ENCODE measurements at regions not wholly inside any gene's neighbourhood (a gene's known extent, or its start where the extent isn't known, plus 50 kb on each side); places are given as distances from the start of the nearest gene placed in this dataset.
"Not testable (repeated sequence)": the region's sequence is repeated elsewhere in the genome, so short reads cannot be mapped to it uniquely, and the experiment has no call there.

DNA sequence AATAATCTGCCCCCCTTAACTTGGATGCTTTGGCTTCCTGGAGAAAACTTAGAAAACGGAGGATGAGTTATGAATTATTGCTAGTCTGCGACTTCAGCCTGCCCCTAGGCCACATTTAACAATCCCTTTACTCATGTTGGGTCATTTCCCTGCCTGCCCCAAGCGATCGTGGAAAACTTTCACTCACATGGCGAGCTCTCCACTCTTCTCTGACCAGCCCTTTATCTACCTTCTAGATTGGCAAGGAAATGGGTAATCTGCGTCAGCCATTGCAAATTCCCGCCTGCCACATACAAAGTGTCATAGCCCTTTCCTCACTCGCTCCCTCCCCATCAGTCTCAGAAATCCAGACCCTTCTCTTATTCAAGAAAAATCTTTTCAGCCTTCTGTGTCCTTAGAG is 154.3 kb upstream of the IRS2 start:
- Histone ChIP-seq H3K18ac (ENCODE audit: low read length) (no peak overlapping the region), H3K56ac (ENCODE audit: low read length) (no peak overlapping the region), H3K79me2 (ENCODE audit: control insufficient read depth, insufficient read depth, low read length) (no peaks in the 10 kb centered on the region), H3K23ac (ENCODE audit: low read length) (no peak overlapping the region), H2BK120ac (ENCODE audit: low read depth, low read length) (no peak overlapping the region), H2BK5ac (ENCODE audit: low read length) (no peak overlapping the region), H4K8ac (ENCODE audit: low read depth, low read length) (no peak overlapping the region), H2AK5ac (ENCODE audit: low read length) (no peak overlapping the region), H3K4me2 (ENCODE audit: low read length) (no peak overlapping the region), H3K79me1 (ENCODE audit: low read length) (no peaks in the 10 kb centered on the region), H3K9ac (ENCODE audit: low read length) (no peak overlapping the region), H3K4me1 (ENCODE audit: control insufficient read depth, low read depth, low read length) (no peaks in the 10 kb centered on the region), H3K4ac (ENCODE audit: low read depth, low read length) (no peak overlapping the region), H3K27me3 (ENCODE audit: insufficient read depth, low read length, poor library complexity) (no peaks in the 10 kb centered on the region), H3K36me3 (ENCODE audit: control insufficient read depth, insufficient read depth, low read length) (no peaks in the 10 kb centered on the region), H4K5ac (ENCODE audit: low read length) (no peak overlapping the region), H2BK15ac (replicated peaks; ENCODE audit: low read depth) (no peak overlapping the region), H3K27ac (ENCODE audit: low read depth, low read length) (no peak overlapping the region), H3K4me3 (ENCODE audit: low read length) (no peak overlapping the region)
- DNase-seq, result no peak
- whole genome bisulfite sequencing (ENCODE audit: extremely low coverage, insufficient coverage, low lambda C conversion rate), result no CpG with 5 or more reads among the region's 8 CpGs

DNA sequence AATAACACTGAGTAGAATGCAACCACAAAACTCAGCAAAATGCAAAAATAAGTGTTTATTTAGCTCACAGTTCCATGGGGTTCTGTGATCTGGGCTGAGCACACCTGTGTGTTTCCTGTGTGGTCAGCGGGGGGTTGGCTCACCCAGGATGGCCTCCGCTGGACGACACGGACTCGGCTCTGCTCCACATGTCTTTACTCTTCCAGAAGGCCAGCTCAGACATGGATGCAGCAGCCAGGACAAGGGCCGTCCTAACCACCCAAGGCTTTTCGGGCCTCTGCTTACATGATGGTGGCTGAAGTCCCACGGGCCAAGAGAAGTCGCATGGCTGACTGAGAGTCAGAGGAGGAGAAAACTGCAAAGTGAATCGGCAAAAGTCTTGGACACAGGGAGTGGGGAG is 153.5 kb upstream of the IRS2 start:
- Histone ChIP-seq H3K4me2 (ENCODE audit: low read length) (no peak overlapping the region), H4K8ac (ENCODE audit: low read depth, low read length) (no peak overlapping the region), H3K79me1 (ENCODE audit: low read length) (no peaks in the 10 kb centered on the region), H3K56ac (ENCODE audit: low read length) (no peak overlapping the region), H2BK120ac (ENCODE audit: low read depth, low read length) (no peak overlapping the region), H3K9ac (ENCODE audit: low read length) (no peak overlapping the region), H3K23ac (ENCODE audit: low read length) (no peak overlapping the region), H3K4me1 (ENCODE audit: control insufficient read depth, low read depth, low read length) (no peaks in the 10 kb centered on the region), H3K4ac (ENCODE audit: low read depth, low read length) (no peak overlapping the region), H3K27me3 (ENCODE audit: insufficient read depth, low read length, poor library complexity) (no peaks in the 10 kb centered on the region), H2BK5ac (ENCODE audit: low read length) (no peak overlapping the region), H3K27ac (ENCODE audit: low read depth, low read length) (no peak overlapping the region), H2AK5ac (ENCODE audit: low read length) (no peak overlapping the region), H4K5ac (ENCODE audit: low read length) (no peak overlapping the region), H3K4me3 (ENCODE audit: low read length) (no peak overlapping the region), H3K79me2 (ENCODE audit: control insufficient read depth, insufficient read depth, low read length) (no peaks in the 10 kb centered on the region), H2BK15ac (replicated peaks; ENCODE audit: low read depth) (no peak overlapping the region), H3K36me3 (ENCODE audit: control insufficient read depth, insufficient read depth, low read length) (no peaks in the 10 kb centered on the region), H3K18ac (ENCODE audit: low read length) (no peak overlapping the region)
- WGBS (ENCODE audit: extremely low coverage, insufficient coverage, low lambda C conversion rate), result no CpG with 5 or more reads among the region's 10 CpGs
- no peak for DNase-seq

DNA sequence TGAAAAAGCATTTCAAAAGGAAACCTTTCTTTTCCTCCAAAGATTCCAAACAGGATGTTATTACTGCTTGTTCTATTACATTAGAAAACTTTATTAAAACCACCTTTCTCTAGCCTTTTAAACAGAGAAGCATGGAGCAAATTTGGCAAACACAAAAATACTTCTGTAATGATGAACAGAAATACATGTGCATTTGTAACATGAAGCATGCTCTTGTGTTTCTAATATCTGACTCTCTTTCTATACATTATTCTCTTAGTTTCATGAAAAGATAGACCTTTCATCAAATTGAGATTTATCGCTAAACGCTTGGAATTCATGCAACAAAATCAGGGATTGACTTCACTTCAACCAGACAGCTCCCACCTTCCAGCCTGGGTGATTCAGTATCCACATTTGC is 152.8 kb upstream of the IRS2 start:
- Histone ChIP-seq H3K36me3 (ENCODE audit: control insufficient read depth, insufficient read depth, low read length) (no peaks in the 10 kb centered on the region), H3K4me1 (ENCODE audit: control insufficient read depth, low read depth, low read length) (no peaks in the 10 kb centered on the region), H4K8ac (ENCODE audit: low read depth, low read length) (no peak overlapping the region), H3K4me2 (ENCODE audit: low read length) (no peak overlapping the region), H3K4ac (ENCODE audit: low read depth, low read length) (no peak overlapping the region), H3K79me2 (ENCODE audit: control insufficient read depth, insufficient read depth, low read length) (no peaks in the 10 kb centered on the region), H3K56ac (ENCODE audit: low read length) (no peak overlapping the region), H3K23ac (ENCODE audit: low read length) (no peak overlapping the region), H3K4me3 (ENCODE audit: low read length) (no peak overlapping the region), H3K9ac (ENCODE audit: low read length) (no peak overlapping the region), H3K27ac (ENCODE audit: low read depth, low read length) (no peak overlapping the region), H2AK5ac (ENCODE audit: low read length) (no peak overlapping the region), H3K27me3 (ENCODE audit: insufficient read depth, low read length, poor library complexity) (no peaks in the 10 kb centered on the region), H3K18ac (ENCODE audit: low read length) (no peak overlapping the region), H2BK120ac (ENCODE audit: low read depth, low read length) (no peak overlapping the region), H3K79me1 (ENCODE audit: low read length) (no peaks in the 10 kb centered on the region), H2BK5ac (ENCODE audit: low read length) (no peak overlapping the region), H2BK15ac (replicated peaks; ENCODE audit: low read depth) (no peak overlapping the region), H4K5ac (ENCODE audit: low read length) (no peak overlapping the region)
- no CpG with 5 or more reads among the region's 2 CpGs for WGBS (ENCODE audit: extremely low coverage, insufficient coverage, low lambda C conversion rate)
- no peak for DNase-seq

DNA sequence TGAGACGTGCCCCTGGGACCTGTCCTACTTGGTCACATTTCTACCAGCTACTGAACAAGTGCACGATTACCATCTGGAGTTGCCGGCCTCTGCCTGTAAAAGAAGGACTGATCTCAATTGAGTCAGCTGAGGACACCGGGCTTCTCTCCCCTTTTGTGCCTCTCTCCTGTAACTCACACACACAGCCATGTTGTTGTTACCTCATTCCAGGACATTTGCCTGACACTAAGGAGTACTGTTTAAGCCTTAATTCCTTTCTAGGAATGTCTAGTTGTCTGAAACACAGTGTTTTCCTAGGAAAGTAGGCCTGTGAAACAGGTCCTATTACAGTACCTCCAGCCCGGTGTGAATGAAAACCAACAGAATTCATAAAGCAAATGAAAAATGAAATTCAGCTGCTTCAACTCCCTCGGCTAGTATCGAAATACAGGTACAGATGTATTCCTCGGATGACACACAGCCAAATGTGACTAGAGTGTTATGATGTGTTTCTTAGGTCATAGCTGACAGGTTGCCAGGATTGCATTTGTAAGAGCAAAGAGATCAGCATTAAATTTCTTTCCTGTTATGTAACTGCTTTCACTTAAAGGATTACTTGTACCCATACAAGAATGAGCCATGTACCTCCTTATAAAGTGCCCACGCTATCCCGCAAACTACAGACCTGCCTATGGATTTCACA is 152.0 kb upstream of the IRS2 start:
- no CpG with 5 or more reads among the region's 10 CpGs for WGBS (ENCODE audit: extremely low coverage, insufficient coverage, low lambda C conversion rate)
- no peaks in the 10 kb centered on the region for H3K36me3 ChIP-seq (ENCODE audit: control insufficient read depth, insufficient read depth, low read length)
- no peaks in the 10 kb centered on the region for H3K4me1 ChIP-seq (ENCODE audit: control insufficient read depth, low read depth, low read length)
- no peak overlapping the region for H3K4ac ChIP-seq (ENCODE audit: low read depth, low read length)
- no peak overlapping the region for H2BK15ac ChIP-seq (replicated peaks; ENCODE audit: low read depth)
- no peak for DNase-seq
- no peaks in the 10 kb centered on the region for H3K27me3 ChIP-seq (ENCODE audit: insufficient read depth, low read length, poor library complexity)
- no peak overlapping the region for H2BK120ac ChIP-seq (ENCODE audit: low read depth, low read length)
- H2AK5ac ChIP-seq (ENCODE audit: low read length), result no peak overlapping the region
- no peak overlapping the region for H2BK5ac ChIP-seq (ENCODE audit: low read length)
- H3K56ac ChIP-seq (ENCODE audit: low read length), result no peak overlapping the region
- no peaks in the 10 kb centered on the region for H3K79me1 ChIP-seq (ENCODE audit: low read length)
- no peak overlapping the region for H3K9ac ChIP-seq (ENCODE audit: low read length)
- H3K18ac ChIP-seq (ENCODE audit: low read length), result no peak overlapping the region
- H4K5ac ChIP-seq (ENCODE audit: low read length), result no peak overlapping the region
- H4K8ac ChIP-seq (ENCODE audit: low read depth, low read length), result no peak overlapping the region
- no peak overlapping the region for H3K27ac ChIP-seq (ENCODE audit: low read depth, low read length)
- H3K4me3 ChIP-seq (ENCODE audit: low read length), result no peak overlapping the region
- H3K23ac ChIP-seq (ENCODE audit: low read length), result no peak overlapping the region
- H3K4me2 ChIP-seq (ENCODE audit: low read length), result no peak overlapping the region
- H3K79me2 ChIP-seq (ENCODE audit: control insufficient read depth, insufficient read depth, low read length), result no peaks in the 10 kb centered on the region

DNA sequence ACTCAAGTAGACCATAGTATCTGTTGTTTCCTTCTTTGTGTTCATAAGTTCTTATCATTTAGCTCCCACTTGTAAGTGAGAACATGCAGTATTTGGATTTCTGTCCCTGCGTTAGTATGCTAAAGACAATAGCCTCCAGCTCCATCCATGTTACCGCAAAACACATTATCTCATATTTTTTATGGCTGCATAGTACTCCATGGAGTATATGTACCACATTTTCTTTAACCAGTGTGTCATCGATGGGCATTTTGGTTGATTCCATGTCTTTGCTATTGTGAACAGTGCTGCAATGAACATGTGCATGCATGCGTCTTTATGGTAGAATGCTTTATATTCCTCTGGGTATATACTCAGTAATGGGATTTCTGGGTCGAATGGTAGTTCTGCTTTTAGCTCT is 148.1 kb upstream of the IRS2 start:
- H3K9ac ChIP-seq (ENCODE audit: low read length); H2BK120ac ChIP-seq (ENCODE audit: low read depth, low read length); H3K79me1 ChIP-seq (ENCODE audit: low read length); H3K79me2 ChIP-seq (ENCODE audit: control insufficient read depth, insufficient read depth, low read length); H3K23ac ChIP-seq (ENCODE audit: low read length); H3K27ac ChIP-seq (ENCODE audit: low read depth, low read length); H3K4me1 ChIP-seq (ENCODE audit: control insufficient read depth, low read depth, low read length); DNase-seq; H4K5ac ChIP-seq (ENCODE audit: low read length); H2AK5ac ChIP-seq (ENCODE audit: low read length); H3K4me3 ChIP-seq (ENCODE audit: low read length); H4K8ac ChIP-seq (ENCODE audit: low read depth, low read length); H2BK5ac ChIP-seq (ENCODE audit: low read length); H3K18ac ChIP-seq (ENCODE audit: low read length); H3K27me3 ChIP-seq (ENCODE audit: insufficient read depth, low read length, poor library complexity); H3K36me3 ChIP-seq (ENCODE audit: control insufficient read depth, insufficient read depth, low read length); H3K4ac ChIP-seq (ENCODE audit: low read depth, low read length); H3K4me2 ChIP-seq (ENCODE audit: low read length); H2BK15ac ChIP-seq (replicated peaks; ENCODE audit: low read depth); H3K56ac ChIP-seq (ENCODE audit: low read length): not testable (repeated sequence)
- WGBS (ENCODE audit: extremely low coverage, insufficient coverage, low lambda C conversion rate), result no CpG with 5 or more reads among the region's 5 CpGs

DNA sequence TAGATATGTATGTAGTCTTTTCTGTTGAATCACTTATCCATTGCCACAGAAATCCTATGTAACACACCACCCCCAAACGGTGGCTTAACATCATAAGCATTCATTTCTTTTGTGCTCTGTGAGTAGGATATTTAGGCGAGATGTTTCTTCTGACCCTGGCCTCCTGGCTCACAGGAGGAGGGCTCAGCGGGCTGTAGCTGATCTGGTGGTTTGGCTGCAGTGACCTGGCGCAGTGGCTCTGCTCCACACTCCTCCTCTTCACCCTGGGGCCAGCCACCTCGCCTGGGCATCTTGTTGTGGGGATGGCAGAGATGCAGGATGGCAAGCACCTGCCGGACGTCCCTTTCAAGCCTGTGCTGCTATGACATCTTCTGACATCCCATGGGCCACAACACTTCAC is 147.1 kb upstream of the IRS2 start:
- no peak overlapping the region for H2BK120ac ChIP-seq (ENCODE audit: low read depth, low read length)
- no peak overlapping the region for H3K4me3 ChIP-seq (ENCODE audit: low read length)
- no peaks in the 10 kb centered on the region for H3K79me1 ChIP-seq (ENCODE audit: low read length)
- H3K4ac ChIP-seq (ENCODE audit: low read depth, low read length), result no peak overlapping the region
- H3K4me2 ChIP-seq (ENCODE audit: low read length), result no peak overlapping the region
- no peak overlapping the region for H2AK5ac ChIP-seq (ENCODE audit: low read length)
- H3K36me3 ChIP-seq (ENCODE audit: control insufficient read depth, insufficient read depth, low read length), result no peaks in the 10 kb centered on the region
- no peaks in the 10 kb centered on the region for H3K27me3 ChIP-seq (ENCODE audit: insufficient read depth, low read length, poor library complexity)
- no peak overlapping the region for H3K56ac ChIP-seq (ENCODE audit: low read length)
- H3K4me1 ChIP-seq (ENCODE audit: control insufficient read depth, low read depth, low read length), result no peaks in the 10 kb centered on the region
- no peak overlapping the region for H4K5ac ChIP-seq (ENCODE audit: low read length)
- no peak overlapping the region for H3K18ac ChIP-seq (ENCODE audit: low read length)
- H3K27ac ChIP-seq (ENCODE audit: low read depth, low read length), result no peak overlapping the region
- H3K9ac ChIP-seq (ENCODE audit: low read length), result no peak overlapping the region
- no peak for DNase-seq
- no peak overlapping the region for H4K8ac ChIP-seq (ENCODE audit: low read depth, low read length)
- no peak overlapping the region for H3K23ac ChIP-seq (ENCODE audit: low read length)
- H3K79me2 ChIP-seq (ENCODE audit: control insufficient read depth, insufficient read depth, low read length), result no peaks in the 10 kb centered on the region
- WGBS (ENCODE audit: extremely low coverage, insufficient coverage, low lambda C conversion rate), result no CpG with 5 or more reads among the region's 7 CpGs
- H2BK15ac ChIP-seq (replicated peaks; ENCODE audit: low read depth), result no peak overlapping the region
- no peak overlapping the region for H2BK5ac ChIP-seq (ENCODE audit: low read length)
